PC-9 (cell line): ENCODE measurements at regions not wholly inside any gene's neighbourhood (a gene's known extent, or its start where the extent isn't known, plus 50 kb on each side); places are given as distances from the start of the nearest gene placed in this dataset.

Experiments used
- EZH2 ChIP-seq: fragments of 200-600 bp; sonication (generic); IDR thresholded peaks from 2 replicates; pipeline ENCODE4 v1.8.0; 2017; ENCODE audit warnings: antibody characterized with exemption, low read depth
- TF ChIP-seq, protein P1 (sequence below): fragments of 200-600 bp; sonication (generic); conservative IDR thresholded peaks from 2 replicates; pipeline ENCODE4 v1.6.1; 2017; ENCODE audit warnings: mixed run types, antibody characterized with exemption, mild to moderate bottlenecking, moderate library complexity

DNA sequence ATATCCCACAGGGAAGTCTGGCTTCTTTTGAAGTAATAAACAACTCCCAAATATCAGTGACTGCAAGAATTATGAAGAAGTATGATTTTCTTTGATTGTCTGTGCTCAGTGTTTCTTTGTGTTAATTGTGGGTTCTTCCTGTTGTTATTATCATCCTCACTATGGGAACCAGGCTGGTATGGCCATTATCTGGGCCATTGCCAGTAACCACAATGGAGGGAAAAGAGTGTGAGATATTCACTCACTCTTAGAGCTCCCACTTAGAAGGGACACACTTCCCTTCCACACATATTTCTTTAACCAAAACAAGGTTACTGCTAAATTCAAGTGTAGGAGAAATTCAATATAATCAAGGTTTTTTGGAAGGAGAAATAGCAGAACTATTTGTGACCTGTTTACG is 503.7 kb downstream of the SLC6A15 start:
- TF ChIP-seq, protein P1, sequence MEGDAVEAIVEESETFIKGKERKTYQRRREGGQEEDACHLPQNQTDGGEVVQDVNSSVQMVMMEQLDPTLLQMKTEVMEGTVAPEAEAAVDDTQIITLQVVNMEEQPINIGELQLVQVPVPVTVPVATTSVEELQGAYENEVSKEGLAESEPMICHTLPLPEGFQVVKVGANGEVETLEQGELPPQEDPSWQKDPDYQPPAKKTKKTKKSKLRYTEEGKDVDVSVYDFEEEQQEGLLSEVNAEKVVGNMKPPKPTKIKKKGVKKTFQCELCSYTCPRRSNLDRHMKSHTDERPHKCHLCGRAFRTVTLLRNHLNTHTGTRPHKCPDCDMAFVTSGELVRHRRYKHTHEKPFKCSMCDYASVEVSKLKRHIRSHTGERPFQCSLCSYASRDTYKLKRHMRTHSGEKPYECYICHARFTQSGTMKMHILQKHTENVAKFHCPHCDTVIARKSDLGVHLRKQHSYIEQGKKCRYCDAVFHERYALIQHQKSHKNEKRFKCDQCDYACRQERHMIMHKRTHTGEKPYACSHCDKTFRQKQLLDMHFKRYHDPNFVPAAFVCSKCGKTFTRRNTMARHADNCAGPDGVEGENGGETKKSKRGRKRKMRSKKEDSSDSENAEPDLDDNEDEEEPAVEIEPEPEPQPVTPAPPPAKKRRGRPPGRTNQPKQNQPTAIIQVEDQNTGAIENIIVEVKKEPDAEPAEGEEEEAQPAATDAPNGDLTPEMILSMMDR: no peak
- no peak for TF ChIP-seq EZH2
